HepG2 (cell line): ENCODE measurements at regions not wholly inside any gene's neighbourhood (a gene's known extent, or its start where the extent isn't known, plus 50 kb on each side); places are given as distances from the start of the nearest gene placed in this dataset.

Experiments
- ELF4 ChIP-seq: sonication (generic); formaldehyde crosslinking; IDR thresholded peaks from 2 replicates; pipeline ENCODE4 v1.5.0; 2020; ENCODE audit warnings: missing genetic modification reagents, mild to moderate bottlenecking, moderate library complexity, borderline replicate concordance
- EP300 ChIP-seq, 3 experiments: sonication (generic) in 1 of 3; formaldehyde crosslinking in 1 of 3; IDR thresholded peaks; 2 replicates each; pipeline versions ENCODE4 v1.5.1 to v1.6.1; 2011 to 2020; ENCODE audit warnings: low read depth in 2 of 3, low read length in 2 of 3, borderline replicate concordance in 1 of 3, improper control_type of control experiment in 1 of 3, mild to moderate bottlenecking in 1 of 3, missing genetic modification reagents in 1 of 3, moderate library complexity in 1 of 3
- POLR2A ChIP-seq, 2 experiments: IDR thresholded peaks; 2 replicates each; pipeline ENCODE4 v1.6.1; 2011; ENCODE audit warnings: low read depth in 2 of 2, low read length in 2 of 2, mild to moderate bottlenecking in 1 of 2, moderate library complexity in 1 of 2; ENCODE audit not compliant: insufficient read depth in 1 of 2
- SAFB2 ChIP-seq: sonication (generic); formaldehyde crosslinking; IDR thresholded peaks from 2 replicates; pipeline ENCODE4 v1.5.1; 2020; ENCODE audit warnings: missing genetic modification reagents, low read depth, mild to moderate bottlenecking, borderline replicate concordance
- SKI ChIP-seq: fragments of 450-650 bp; IDR thresholded peaks from one replicate; pipeline ENCODE4 v1.6.1; 2018; ENCODE audit warnings: mild to moderate bottlenecking; ENCODE audit not compliant: partially characterized antibody
- TAF1 ChIP-seq: sonication (generic); formaldehyde crosslinking; IDR thresholded peaks from 2 replicates; pipeline ENCODE4 v1.4.0; 2020; ENCODE audit warnings: missing genetic modification reagents
- TBP ChIP-seq: sonication (generic); formaldehyde crosslinking; IDR thresholded peaks from 2 replicates; pipeline ENCODE4 v1.5.0; 2020; ENCODE audit warnings: missing genetic modification reagents
- TMF1 ChIP-seq: sonication (generic); formaldehyde crosslinking; IDR thresholded peaks from 2 replicates; pipeline ENCODE4 v1.8.1; 2022; ENCODE audit warnings: low read depth, missing genetic modification reagents
- ZBTB7A ChIP-seq: sonication (generic); formaldehyde crosslinking; IDR thresholded peaks from 2 replicates; pipeline ENCODE4 v1.8.0; 2022; ENCODE audit warnings: mild to moderate bottlenecking, missing genetic modification reagents
- TF ChIP-seq, protein P1 (sequence below): sonication (generic); formaldehyde crosslinking; IDR thresholded peaks from 2 replicates; pipeline ENCODE4 v1.4.0; 2020; ENCODE audit warnings: missing genetic modification reagents

DNA sequence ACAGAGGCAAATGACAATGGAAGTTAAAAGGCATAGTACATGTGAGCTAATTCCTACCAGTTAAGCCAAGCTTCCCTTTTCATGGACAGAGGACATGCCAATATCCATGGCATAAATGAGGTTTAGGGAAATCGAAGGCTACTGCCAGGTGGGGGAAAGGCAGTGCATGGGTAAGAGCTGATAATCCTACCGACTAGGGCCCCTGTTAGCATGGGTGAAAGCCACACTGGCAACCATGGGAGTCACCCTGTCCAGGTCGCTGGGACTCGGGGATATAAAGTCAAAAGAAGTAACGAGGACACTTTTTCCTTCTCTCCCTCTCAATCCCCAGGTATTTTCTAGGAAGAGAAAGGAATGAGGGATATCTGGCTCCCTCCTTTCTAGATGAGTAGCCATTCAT lies 83.7 kb upstream of the CDH19 start:
- TF ChIP-seq ELF4 (no peak), SKI (no peak), TAF1 (CRISPR knock-in tag) (no peak), EP300 (IDR thresholded peaks at IDR 0.05; ENCODE audit: low read depth in 2 of 2, low read length in 2 of 2) (no peak), EP300 (CRISPR knock-in tag; IDR thresholded peaks at IDR 0.05; ENCODE audit: borderline replicate concordance) (no peak), POLR2A (IDR thresholded peaks at IDR 0.05; ENCODE audit: insufficient read depth in 1 of 2, low read depth in 2 of 2, low read length in 2 of 2) (no peak), TMF1 (CRISPR knock-in tag) (no peak), SAFB2 (CRISPR knock-in tag) (no peak), ZBTB7A (CRISPR knock-in tag) (no peak), TBP (no peak)
- TF ChIP-seq, protein P1, sequence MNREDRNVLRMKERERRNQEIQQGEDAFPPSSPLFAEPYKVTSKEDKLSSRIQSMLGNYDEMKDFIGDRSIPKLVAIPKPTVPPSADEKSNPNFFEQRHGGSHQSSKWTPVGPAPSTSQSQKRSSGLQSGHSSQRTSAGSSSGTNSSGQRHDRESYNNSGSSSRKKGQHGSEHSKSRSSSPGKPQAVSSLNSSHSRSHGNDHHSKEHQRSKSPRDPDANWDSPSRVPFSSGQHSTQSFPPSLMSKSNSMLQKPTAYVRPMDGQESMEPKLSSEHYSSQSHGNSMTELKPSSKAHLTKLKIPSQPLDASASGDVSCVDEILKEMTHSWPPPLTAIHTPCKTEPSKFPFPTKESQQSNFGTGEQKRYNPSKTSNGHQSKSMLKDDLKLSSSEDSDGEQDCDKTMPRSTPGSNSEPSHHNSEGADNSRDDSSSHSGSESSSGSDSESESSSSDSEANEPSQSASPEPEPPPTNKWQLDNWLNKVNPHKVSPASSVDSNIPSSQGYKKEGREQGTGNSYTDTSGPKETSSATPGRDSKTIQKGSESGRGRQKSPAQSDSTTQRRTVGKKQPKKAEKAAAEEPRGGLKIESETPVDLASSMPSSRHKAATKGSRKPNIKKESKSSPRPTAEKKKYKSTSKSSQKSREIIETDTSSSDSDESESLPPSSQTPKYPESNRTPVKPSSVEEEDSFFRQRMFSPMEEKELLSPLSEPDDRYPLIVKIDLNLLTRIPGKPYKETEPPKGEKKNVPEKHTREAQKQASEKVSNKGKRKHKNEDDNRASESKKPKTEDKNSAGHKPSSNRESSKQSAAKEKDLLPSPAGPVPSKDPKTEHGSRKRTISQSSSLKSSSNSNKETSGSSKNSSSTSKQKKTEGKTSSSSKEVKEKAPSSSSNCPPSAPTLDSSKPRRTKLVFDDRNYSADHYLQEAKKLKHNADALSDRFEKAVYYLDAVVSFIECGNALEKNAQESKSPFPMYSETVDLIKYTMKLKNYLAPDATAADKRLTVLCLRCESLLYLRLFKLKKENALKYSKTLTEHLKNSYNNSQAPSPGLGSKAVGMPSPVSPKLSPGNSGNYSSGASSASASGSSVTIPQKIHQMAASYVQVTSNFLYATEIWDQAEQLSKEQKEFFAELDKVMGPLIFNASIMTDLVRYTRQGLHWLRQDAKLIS, result no peak
